ENCODE measurements at regions not wholly inside any gene's neighbourhood (a gene's known extent, or its start where the extent isn't known, plus 50 kb on each side); places are given as distances from the start of the nearest gene placed in this dataset.

GRCh38 chr6:163731215-163732013, 316.9 kb downstream of the QKI start:
- intact Hi-C loops (cut with DNase I): no loop called here
- DNase-seq: no peak

DNA sequence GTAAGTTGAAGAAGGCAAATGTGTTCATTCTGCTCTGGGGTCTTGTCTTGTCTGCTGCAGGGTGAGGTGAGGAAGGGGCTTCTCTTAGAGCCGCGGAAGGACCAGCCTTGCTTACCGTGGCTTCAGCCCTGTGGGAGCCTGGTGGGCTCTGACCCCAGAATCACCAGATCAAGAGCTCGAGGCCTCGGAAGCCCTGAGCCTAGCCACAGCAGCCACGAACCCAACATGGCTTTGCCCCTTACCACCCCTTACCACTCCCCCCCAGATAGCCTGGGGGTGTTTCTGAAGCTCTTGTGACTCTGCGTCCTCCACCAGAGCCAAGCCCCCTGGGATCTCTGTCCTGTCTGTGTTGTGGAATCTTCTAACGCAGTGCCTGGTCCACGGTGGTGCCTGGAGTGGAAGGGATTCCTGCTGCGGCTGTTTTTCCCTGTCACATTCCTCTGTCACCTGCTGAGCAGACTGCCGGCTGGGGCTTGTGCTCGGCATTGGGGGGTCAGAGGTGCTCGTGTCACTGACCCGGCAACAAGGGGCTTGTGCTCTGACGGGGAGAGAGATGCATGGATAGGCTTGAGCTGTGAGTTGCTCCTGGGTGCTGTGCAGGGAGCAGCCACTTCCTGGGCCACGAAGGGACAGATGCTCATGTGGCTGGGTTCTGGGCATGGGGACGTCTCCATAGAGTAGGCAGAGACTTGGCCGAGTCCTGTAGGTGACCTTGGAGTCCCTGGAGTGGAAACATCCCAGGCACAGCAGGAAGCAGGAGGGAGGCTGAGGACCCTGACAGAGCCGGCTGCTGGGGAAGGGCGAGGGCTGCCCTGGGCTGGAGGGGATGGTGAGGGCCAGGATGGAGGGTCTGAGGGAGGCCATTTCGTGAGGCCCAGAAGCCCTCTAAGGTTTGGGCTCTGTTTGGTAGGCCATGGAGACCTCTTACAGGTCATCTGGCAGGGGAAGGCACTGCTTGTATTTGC, 316.0 kb downstream of the QKI start:
- intact Hi-C loops (cut with DNase I): no loop called here
- peak in 1 of 10 donors; percentile 59 for DNase-seq

GRCh38 chr6:163729127-163729872, 314.8 kb downstream of the QKI start:
- DNase-seq: peak in 1 of 10 donors; percentile 29
- intact Hi-C loops (cut with DNase I): no loop called here

DNA sequence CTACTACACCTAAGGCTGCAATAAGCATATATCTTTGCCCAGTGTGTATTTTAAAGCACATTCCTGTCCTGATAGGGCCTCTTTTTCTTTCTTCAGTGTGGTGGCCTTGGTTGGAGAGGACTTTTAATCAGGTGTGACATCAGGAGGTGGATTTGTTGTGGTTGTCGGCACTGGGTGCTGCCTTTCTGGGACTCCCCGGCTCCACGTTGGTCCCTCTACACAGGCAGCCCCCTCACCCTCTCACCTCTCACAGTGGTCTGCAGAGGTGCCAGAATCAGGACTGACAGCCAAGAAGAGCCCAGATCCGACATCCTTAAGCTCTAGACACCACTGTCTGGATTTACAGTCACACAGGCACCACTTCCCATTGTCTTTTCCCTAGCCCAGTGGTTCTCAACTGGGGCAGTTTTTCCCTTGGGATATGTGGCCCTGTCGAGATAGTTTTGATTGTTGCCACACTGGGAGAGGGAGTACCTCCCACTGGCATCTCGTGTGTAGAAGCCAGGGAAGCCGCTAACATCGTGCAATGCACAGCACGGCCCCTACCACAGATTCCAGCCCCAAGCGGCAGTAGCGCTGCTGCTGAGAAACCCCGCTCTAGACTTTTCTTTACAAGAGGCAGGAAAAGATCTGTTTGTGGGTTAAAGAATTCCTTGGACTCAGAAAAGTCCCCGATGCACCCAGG, 314.1 kb downstream of the QKI start:
- peak in 1 of 10 donors; percentile 45 for DNase-seq
- intact Hi-C loops (cut with DNase I): no loop called here

GRCh38 chr6:163726037-163726695, 311.6 kb downstream of the QKI start:
- peak in 1 of 10 donors; percentile 55 for DNase-seq
- intact Hi-C loops (cut with DNase I): no loop called here

GRCh38 chr6:163725008-163725941, 310.8 kb downstream of the QKI start:
- intact Hi-C loops (cut with DNase I): no loop called here
- peak in 1 of 10 donors; percentile 77 for DNase-seq

GRCh38 chr6:163724196-163724595, 309.7 kb downstream of the QKI start:
- DNase-seq: peak in 1 of 10 donors; percentile 65

DNA sequence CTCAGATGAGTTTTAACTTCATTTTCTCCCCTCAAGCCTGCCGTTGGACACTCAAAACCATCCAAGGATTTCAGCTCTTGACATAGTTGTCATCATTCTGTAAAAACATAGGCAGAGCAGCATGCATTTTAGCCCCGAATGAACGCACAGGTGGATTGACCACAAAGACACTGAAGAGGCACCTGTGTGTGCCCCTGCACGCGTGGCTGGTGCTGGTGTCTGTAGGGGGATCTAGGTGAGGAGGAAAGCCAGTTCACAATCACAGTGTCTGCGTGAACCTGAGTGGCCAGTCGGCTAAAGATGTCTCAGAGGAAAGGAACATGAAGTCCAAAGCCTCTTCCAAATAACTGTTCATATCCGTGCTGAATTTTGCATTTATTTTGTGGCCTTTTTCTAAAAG, 309.2 kb downstream of the QKI start:
- no peak for DNase-seq
- intact Hi-C loops (cut with DNase I): no loop called here

More at GRCh38 chr6:163724196-163724595, 309.7 kb downstream of the QKI start:
- intact Hi-C loops (cut with DNase I): no loop called here

DNA sequence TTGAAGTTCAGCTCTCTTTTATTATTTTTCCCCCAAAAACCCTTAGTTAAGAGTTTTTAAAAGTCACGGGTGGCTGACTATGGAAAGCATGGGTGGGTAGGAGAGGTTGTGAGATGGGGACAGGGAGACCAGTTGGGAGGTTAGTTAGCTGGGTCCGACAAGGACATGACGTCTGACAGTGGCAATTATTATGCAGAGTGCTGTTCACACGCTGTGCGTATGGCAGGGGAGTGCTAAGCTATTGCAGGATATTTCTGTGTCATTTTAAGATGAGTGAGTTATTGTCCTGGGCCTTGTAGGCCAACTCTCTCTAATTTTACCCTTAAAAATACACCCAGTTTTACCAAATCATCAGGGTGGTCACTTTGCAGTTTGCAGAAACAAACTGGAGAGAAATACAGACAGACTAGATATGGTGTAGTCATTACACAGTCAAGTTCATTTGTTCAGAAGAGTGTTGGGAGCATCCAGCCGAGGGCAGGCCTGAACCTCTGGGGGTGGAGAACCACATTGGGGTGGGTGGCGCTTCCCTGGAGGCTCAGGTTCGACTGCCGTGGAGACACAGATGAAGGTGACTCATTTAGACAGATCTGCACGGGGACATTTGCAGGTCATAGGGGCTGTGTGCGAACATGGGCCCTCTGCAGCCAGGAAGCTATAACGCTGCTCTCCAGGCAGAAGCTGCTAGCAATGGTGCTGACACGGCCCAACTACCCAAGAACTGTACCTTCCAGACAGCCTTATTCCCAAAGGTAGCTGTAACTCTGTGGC, 307.6 kb downstream of the QKI start:
- intact Hi-C loops (cut with DNase I): no loop called here
- peak in 1 of 10 donors; percentile 48 for DNase-seq

- intact Hi-C loops (cut with DNase I): no loop called here
- DNase-seq: no peak
These were observed 306.9 kb downstream of the QKI start for GRCh38 chr6:163721435-163721834.

DNA sequence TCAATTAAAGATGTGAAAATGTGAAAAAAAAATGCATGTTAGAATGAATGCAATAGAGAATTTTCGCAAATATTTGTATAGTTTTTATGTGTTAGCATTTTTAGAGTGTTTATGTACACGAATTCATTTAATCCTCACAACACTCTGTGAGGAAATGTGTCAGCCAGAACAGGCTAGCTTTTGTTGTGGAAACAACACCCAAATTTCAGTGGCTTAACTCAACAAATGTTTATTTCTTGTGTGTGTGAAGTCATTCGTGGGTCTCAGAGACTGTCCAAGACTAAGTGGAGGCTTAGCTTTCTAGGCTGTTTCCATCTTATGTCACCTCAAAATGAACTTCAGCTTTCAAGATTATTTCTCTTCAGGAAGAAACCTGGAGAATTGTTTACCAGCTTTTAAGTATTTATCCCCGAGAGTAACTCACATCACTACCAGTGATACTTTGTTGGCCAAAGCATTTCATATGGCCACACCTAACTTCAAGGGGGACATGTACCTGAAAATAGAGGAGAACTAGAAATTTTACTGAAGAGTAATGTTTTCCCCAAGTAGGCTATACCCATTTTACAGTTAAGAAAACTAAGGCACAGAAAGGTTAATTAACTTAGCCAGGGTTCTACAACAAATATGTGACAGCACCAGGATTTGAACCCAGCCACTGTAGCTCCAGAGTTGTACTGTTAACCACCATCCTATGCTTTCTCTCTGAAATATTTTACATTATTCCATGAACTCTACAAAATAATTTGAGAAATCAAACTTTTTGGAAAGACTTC, 306.1 kb downstream of the QKI start:
- no peak for DNase-seq
- intact Hi-C loops (cut with DNase I): no loop called here

DNA sequence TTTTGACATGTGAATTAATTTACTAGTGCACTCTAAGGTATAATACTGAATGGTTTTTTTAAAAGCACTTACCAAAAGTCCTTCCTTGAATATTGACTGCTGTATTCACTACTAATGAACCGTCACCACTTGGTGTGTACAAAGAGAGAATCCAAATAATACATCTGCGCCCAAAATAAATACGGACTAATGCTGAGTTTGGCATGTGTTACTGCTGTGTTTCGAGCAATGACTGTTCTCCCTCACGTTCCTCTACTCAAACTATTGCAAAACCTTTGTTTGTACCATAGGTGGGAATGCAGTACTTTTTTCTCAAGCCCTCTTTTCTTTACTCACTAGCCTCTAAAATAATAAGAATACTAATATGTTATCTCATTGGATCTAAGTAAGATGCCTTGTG, 305.5 kb downstream of the QKI start:
- intact Hi-C loops (cut with DNase I): no loop called here
- no peak for DNase-seq

DNA sequence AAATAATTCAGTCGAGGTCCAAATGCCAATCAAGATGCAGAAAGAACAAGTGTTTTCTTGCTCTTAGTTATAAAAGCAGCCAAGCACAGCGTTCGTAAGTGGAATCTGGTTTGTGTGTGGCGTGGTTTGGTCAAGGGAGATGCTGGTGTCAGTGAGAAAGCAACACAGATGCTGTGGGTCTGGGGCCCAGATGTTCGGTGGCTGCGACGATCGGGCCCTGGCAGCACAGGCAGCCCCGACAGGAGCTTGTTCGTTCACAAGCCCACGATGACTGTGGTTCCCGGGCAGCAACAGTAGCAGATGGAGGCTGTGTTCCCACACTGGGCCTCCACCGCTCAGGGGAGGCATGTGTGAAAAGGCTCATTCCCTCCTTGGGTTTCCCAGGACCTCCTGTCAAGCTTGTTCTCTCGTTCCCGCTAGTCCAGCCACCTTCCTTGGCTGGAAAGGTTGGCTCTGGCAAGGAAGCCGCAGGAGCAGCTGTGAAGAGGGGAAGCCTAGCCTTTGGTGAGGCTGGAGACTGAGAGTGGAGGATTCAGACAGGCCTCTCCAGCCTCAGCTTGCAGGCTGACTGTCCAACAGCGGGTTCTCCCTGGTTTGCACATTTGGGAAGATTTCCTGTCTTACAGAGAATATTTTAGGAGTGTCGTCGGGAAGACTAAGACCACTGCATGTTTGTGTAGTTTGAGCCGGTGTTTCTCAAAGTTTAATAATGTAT, 304.7 kb downstream of the QKI start:
- DNase-seq: peak in 1 of 10 donors; percentile 68
- intact Hi-C loops (cut with DNase I): no loop called here

- intact Hi-C loops (cut with DNase I): no loop called here
These were observed 304.0 kb downstream of the QKI start for GRCh38 chr6:163718537-163718936.

DNA sequence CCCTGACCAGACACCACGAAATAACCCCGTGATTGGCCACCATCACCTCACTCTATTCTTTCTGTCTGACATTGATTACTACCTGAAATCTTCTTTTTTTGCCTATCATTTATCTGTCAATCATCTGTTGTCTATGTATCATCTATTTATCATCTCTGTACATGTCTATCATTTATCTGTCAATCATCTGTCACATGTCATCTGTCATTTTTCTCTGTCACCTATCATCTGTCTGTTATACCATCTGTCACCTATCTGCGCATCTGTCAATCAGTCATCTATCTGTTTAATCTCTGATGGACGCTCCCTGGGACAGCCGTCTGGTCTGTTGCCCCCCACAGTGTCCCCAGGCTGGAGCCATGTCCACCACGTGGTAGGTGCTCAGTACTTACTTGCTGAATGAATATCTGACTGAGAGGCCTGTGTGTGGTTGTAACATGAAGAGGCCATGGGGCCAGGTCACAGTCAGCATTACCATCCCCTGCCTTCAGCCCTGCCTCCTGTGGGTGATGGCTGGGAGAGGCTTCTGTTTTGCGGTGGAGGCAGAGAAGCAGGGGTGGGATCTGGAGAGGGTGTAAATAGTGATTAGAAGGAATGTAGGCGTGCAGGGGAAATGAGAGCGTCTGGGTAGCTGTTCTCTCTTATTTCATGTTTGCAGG, 302.7 kb downstream of the QKI start:
- intact Hi-C loops (cut with DNase I): no loop called here

More at GRCh38 chr6:163718537-163718936, 304.0 kb downstream of the QKI start:
- DNase-seq: no peak

GRCh38 chr6:163716690-163717089, 302.2 kb downstream of the QKI start:
- peak in 1 of 10 donors; percentile 52 for DNase-seq
- intact Hi-C loops (cut with DNase I): no loop called here

More for the DNA sequence above, 302.7 kb downstream of the QKI start:
- no peak for DNase-seq

Data from posterior cingulate gyrus (tissue), 11 donors.